Erythroblast (primary cell): ENCODE measurements at regions not wholly inside any gene's neighbourhood (a gene's known extent, or its start where the extent isn't known, plus 50 kb on each side); places are given as distances from the start of the nearest gene placed in this dataset.

ENCODE experiments used
- DNase-seq, 2 experiments: peaks; one replicate each; lab custom pipeline; 2025; lab: John Stamatoyannopoulos, UW
- GATA1 ChIP-seq: IDR thresholded peaks from 2 replicates; pipeline ENCODE4 v1.6.1; 2011; ENCODE audit warnings: low read depth, mild to moderate bottlenecking, control low read depth, low read length, moderate library complexity
- POLR2A ChIP-seq: IDR thresholded peaks from 2 replicates; pipeline ENCODE4 v1.6.1; 2011; ENCODE audit warnings: mild to moderate bottlenecking, low read length

GRCh38 chr6:90656325-90656724 lies 69.5 kb upstream of the MAP3K7 start:
- no peak for TF ChIP-seq GATA1
- TF ChIP-seq POLR2A: no peak
- DNase-seq: no peak

- TF ChIP-seq GATA1: no peak
These were observed 67.9 kb upstream of the MAP3K7 start for GRCh38 chr6:90654806-90655205.

GRCh38 chr6:90654166-90654565 lies 67.3 kb upstream of the MAP3K7 start:
- TF ChIP-seq POLR2A: no peak
- TF ChIP-seq GATA1: no peak

More at GRCh38 chr6:90654806-90655205, 67.9 kb upstream of the MAP3K7 start:
- no peak for DNase-seq

GRCh38 chr6:90653750-90654149 lies 66.9 kb upstream of the MAP3K7 start:
- no peak for DNase-seq
- TF ChIP-seq POLR2A (no peak), GATA1 (no peak)

More at GRCh38 chr6:90654166-90654565, 67.3 kb upstream of the MAP3K7 start:
- no peak for DNase-seq

GRCh38 chr6:90650041-90650940 lies 63.4 kb upstream of the MAP3K7 start:
- TF ChIP-seq POLR2A: no peak
- TF ChIP-seq GATA1: no peak
- DNase-seq: no peak

GRCh38 chr6:90648873-90649272 lies 62.0 kb upstream of the MAP3K7 start:
- TF ChIP-seq POLR2A (no peak), GATA1 (no peak)
- no peak for DNase-seq

- no peak for DNase-seq
- no peak for TF ChIP-seq GATA1
- TF ChIP-seq POLR2A: no peak
These were observed 60.1 kb upstream of the MAP3K7 start for GRCh38 chr6:90646940-90647339.

GRCh38 chr6:90645634-90646033 lies 58.8 kb upstream of the MAP3K7 start:
- no peak for DNase-seq
- TF ChIP-seq GATA1 (no peak), POLR2A (no peak)

GRCh38 chr6:90644492-90644891 lies 57.6 kb upstream of the MAP3K7 start:
- no peak for DNase-seq

GRCh38 chr6:90643381-90643780 lies 56.5 kb upstream of the MAP3K7 start:
- DNase-seq: no peak
- TF ChIP-seq POLR2A: no peak
- no peak for TF ChIP-seq GATA1

More at GRCh38 chr6:90644492-90644891, 57.6 kb upstream of the MAP3K7 start:
- TF ChIP-seq GATA1 (no peak), POLR2A (no peak)

GRCh38 chr6:90637320-90637719 lies 50.4 kb upstream of the MAP3K7 start:
- DNase-seq: peak; percentile 3 to 4
- TF ChIP-seq GATA1: no peak
- no peak for TF ChIP-seq POLR2A
